ENCODE measurements at regions not wholly inside any gene's neighbourhood (a gene's known extent, or its start where the extent isn't known, plus 50 kb on each side); places are given as distances from the start of the nearest gene placed in this dataset.

- DNase-seq = no peak
Measured at GRCh38 chr9:78567693-78568092, 270.8 kb downstream of the PSAT1 start.

- no peak for DNase-seq
Measured at GRCh38 chr9:78568774-78569173, 271.8 kb downstream of the PSAT1 start.

DNA sequence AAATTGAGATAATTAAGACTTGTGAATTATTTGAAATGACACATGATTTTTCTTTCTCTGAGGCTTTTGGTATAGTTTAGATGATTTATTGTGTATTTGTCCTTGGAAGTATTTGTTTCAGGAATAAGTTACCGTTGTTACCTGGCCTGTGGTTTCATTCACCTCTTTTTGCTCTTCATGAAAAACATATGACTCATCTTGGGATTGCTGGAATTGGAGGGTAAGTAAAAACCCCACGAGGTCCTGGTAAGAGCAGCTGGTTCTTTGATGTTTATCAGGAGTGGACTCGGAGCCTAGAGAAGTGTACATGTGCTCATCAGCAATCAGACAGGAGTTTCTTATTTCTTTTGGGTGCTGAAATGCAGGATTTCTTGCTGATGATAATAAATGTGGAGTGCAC, 275.3 kb downstream of the PSAT1 start:
- DNase-seq = no peak

DNA sequence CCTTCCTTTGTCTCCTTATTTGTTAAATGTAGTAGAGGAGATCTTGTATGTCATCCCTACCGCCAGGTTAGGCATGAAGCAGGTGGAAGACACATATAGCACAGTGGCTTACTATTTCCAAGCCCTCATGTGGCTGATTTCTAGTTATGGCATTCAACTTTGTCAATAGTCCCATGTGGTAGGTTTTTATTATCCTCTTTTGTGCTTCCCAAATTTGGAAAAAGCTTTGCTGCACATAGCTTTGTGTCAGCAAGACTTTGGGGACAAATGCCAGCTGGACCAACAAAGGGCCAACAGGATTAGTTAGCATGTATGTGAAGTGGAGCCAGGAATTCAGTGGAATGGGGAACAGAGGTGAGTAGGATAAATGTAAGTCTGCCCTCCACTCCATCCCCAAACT, 276.3 kb downstream of the PSAT1 start:
- no peak for DNase-seq

DNA sequence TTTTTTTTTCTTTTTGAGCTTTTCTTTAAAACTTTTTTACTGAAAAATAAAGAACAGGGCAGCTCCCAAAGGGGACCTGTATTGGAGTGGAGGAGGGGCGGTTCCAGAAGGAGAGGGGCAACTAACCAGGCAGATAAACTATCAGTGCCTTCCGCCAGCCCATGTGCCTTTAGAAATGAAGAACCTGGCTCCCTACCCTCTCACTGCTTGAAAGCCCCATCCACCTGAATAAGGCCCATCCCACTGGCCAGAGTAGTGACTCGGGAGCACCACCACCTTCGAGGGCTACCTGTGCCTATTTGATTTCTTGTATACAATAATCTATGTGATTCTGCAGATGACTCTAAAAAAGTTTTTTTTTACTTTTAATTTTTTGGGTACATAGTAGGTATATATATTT, 276.7 kb downstream of the PSAT1 start:
- no peak for DNase-seq

- DNase-seq = no peak
Measured at GRCh38 chr9:78574354-78575045, 277.6 kb downstream of the PSAT1 start.

- no peak for DNase-seq
Measured at GRCh38 chr9:78575081-78575480, 278.2 kb downstream of the PSAT1 start.

DNA sequence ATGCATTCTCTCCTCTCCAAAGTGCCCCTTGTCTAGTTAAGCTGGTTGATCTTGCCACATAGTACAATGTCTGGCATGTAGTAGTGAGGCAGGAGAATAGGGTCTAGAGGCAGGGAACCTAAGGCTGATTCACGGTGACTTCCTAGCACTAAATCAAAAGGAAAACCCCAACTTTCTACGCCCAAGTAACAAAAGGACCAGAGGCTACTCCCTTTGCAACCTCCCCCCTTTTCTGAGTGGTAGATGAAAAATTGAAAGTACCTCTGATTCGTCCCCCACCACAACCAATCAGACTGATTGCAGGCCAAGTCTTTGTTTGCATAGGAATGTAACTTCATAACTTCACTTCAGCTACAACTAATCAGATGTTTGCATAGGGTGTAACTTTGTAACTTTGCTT, 278.8 kb downstream of the PSAT1 start:
- no peak for DNase-seq

DNA sequence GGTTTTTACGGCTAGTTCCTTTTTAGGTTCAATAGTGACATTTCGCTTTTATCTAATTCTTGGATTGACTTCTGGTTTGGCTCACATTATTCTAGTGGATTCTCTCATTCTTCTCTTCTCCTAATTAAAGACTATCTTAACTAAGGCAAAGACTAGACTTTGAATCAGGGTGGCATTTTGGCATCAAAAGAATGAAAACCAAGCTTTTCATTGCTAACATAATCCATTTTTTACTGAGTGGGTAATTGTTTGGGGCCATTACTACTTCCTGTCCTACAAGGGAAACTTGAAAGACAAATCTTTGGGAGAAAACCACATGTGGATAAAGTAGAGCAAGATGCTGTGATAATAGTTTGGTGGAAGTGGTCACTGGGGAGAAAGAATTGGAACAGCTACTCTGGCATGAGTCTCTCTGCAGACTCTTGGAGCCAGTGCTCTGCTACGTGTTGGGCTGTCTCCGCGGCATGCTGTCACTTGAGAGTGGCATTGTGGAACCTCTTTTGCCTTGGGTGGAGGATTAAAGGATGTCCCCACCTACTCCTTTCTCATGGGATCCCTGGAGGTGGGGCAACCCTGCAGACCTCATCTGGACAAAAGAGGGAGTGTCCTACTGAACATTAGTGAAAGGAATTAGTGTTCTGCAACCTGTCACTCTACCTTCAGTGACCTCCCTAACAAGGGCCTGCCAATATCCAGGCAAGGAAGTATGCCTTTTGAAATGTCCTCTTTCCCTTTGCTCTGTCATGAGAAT, 280.4 kb downstream of the PSAT1 start:
- DNase-seq = no peak

GRCh38 chr9:78578072-78578471, 281.1 kb downstream of the PSAT1 start:
- DNase-seq = no peak

GRCh38 chr9:78582821-78583220, 285.9 kb downstream of the PSAT1 start:
- no peak for DNase-seq

DNA sequence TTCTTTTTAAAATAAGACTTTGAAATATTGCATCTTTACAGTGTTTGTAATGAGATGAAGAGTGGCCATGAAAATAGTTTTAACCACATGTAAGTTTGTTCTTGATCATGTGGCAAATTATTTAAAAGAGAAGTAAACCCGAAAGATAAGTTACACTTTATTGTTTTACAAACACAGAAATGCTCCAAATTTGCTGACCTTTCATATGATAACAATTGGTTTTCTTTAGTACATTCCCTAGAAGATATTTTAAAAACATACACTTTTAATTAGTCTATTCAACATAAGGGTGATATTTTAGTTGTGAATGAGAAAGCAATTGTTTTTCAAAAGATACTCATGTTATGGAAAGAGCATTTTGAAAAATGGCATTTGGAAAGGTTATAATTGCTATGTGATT, 287.7 kb downstream of the PSAT1 start:
- DNase-seq = no peak

GRCh38 chr9:78585909-78586308, 289.0 kb downstream of the PSAT1 start:
- no peak for DNase-seq

- no peak for DNase-seq
Measured at GRCh38 chr9:78590068-78590467, 293.1 kb downstream of the PSAT1 start.

DNA sequence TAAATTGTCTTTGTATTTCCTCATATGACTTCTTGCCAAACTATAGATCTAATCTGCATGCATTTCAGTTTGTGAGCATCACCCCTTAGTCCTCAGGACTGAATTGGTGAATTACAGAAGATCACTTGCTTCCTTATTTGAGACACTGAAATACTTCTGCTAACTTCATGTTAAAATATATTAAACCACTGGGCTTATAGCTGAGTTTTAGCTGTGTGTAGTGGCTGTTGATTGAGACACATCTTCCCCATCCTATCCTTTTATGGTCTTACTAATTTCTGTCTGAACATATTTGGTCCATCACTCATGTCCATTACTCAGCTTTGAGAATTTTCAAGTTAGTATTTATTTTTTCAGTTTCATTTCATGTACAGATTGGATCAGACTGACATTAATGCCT, 295.9 kb downstream of the PSAT1 start:
- no peak for DNase-seq

GRCh38 chr9:78595200-78595945, 298.4 kb downstream of the PSAT1 start:
- no peak for DNase-seq

DNA sequence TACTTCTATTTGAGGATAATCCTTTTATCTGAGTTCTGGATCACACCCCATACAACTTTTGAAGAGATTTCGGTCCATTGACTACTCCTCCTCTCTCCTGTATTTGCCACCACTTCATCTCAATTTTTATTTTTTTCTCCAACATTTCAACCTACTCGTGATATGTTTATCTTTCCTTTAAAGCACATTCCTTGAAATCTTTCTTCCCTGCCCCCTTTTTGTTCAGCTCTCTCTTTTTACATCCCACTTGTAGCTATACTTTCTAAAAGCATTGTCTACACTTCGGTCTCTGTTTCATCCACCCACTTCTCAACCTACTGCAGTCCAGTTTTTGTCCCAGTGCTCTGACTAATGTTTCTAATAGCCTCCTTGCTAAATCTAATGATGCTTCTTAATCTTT, 299.4 kb downstream of the PSAT1 start:
- no peak for DNase-seq

DNA sequence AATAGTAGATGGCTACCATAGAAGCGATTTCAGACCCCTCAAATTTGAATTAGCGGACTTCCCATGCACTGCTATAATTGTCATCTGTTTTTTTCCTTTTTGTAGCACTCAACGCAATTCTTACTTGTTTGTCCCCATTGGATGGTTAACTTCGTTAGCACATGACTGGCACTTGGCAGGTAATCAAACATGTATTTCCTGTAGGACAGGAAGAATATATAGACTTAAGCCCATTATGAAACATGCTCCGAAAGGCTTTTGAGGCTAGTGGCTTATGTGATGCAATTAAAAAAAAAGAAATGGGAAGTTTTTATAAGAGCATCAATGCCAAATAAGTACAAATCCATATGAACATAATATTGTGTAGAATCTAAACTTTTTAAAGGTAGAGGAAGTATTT, 301.2 kb downstream of the PSAT1 start:
- no peak for DNase-seq

GRCh38 chr9:78599926-78600325, 303.0 kb downstream of the PSAT1 start:
- no peak for DNase-seq

- DNase-seq = peak; percentile 37
Measured at GRCh38 chr9:78601957-78602565, 305.1 kb downstream of the PSAT1 start.

- DNase-seq = no peak
Measured at GRCh38 chr9:78605041-78606000, 308.4 kb downstream of the PSAT1 start.

DNA sequence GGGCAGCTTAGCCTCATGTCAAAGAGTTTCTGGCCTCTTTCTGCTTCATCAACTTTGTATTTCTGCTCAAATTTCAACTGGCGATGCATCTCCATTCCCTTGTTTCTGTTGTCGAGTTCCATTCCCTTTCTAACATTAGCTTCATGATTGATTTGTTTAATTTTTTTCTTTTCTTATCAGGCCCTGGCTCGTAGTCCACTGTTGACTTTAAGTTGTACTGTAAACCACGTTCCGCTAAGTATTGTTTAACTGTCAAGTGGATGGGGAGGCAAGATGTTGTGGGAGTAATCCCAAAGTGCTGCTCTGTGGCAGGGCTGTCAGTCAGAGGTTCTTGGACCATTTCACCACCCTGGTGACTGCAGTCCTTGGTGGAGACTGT, 309.1 kb downstream of the PSAT1 start:
- DNase-seq = no peak

All from activated CD4-positive, alpha-beta T cell treated with anti-CD3 and anti-CD28 coated beads, Interleukin-10, Interleukin-2, amounts not matched to agents 100 ng/mL and 50 ng/mL, durations not matched to agents 16 hours and 8 hours (primary cell).